ENCODE measurements at regions not wholly inside any gene's neighbourhood (a gene's known extent, or its start where the extent isn't known, plus 50 kb on each side); places are given as distances from the start of the nearest gene placed in this dataset.

DNA sequence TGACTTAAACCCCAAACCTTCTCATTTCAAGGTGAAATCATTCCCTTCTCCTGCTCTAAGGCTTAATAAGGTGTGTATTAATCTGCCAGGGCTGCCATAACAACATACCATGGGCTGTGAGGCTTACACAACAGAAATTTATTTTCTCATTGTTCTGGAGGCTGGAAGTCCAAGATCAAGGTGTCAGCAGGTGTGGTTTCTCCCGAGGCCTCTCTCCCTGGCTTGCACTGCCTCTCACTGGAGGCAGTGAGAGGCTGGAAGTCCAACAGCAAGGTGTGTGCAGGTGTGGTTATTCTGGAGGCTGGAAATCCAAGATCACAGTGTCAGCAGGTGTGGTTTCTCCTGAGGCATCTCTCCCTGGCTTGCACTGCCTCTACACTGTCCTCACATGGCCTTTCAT is 280.3 kb upstream of the TUT7 start:
- Mint-ChIP-seq H3K4me3 (no peak overlapping the region), H3K27ac (no peak overlapping the region), H3K27me3 (peaks cover 39 to 49% of the 10 kb centered on the region in 2 donors), H3K9me3 (no peaks in the 10 kb centered on the region), H3K36me3 (no peaks in the 10 kb centered on the region), H3K4me1 (no peaks in the 10 kb centered on the region)
- ATAC-seq (replicated peaks in 1 of 4) = no peak
- Histone ChIP-seq H3K27ac (ENCODE audit: low read length) (no peak overlapping the region), H3K36me3 (ENCODE audit: control insufficient read depth in 2 of 2, extremely low read depth in 1 of 2, insufficient read depth in 1 of 2, low read length in 1 of 2) (no peaks in the 10 kb centered on the region), H3K4me1 (ENCODE audit: control insufficient read depth in 1 of 2, extremely low read depth in 1 of 2, insufficient read depth in 2 of 2, low read length in 2 of 2) (no peaks in the 10 kb centered on the region), H3K27me3 (replicated peaks in 1 of 2; ENCODE audit: control insufficient read depth in 2 of 2, extremely low read depth in 1 of 2, insufficient read depth in 2 of 2, low read length in 1 of 2) (peaks cover 0 to 17% of the 10 kb centered on the region in 2 experiments), H3K9me3 (no peaks in the 10 kb centered on the region), H3K4me3 (ENCODE audit: control insufficient read depth in 1 of 2, extremely low read depth in 1 of 2, low read length in 1 of 2) (no peak overlapping the region)
- 71% methylated on average over 1 of the region's 1 CpG for WGBS (ENCODE audit: insufficient coverage)
- POLR2A ChIA-PET = no interaction called here
- no peak for DNase-seq
- CTCF ChIA-PET = no interaction called here

DNA sequence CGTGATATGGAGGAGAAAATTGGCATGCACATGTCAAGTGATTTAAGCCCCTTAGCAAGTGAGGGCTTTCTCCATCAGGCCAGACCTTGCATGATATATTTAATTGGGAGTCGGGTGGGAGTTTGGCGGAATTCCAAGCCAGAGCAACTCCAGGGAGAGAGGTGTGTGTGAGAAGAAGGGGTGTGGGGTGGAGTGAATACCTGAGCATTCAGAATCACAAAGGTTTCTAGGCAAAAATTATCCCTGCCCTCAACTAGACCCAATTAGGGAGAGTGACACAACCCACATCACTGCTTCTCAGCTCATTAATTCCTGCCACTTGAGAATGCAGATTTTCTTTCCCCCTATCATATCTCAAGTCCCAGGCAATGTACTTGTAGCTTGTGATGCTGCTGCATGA is 279.7 kb upstream of the TUT7 start:
- Mint-ChIP-seq H3K4me3 (no peak overlapping the region), H3K9me3 (no peaks in the 10 kb centered on the region), H3K27me3 (peaks cover 39 to 49% of the 10 kb centered on the region in 2 donors), H3K27ac (no peak overlapping the region), H3K4me1 (no peaks in the 10 kb centered on the region), H3K36me3 (no peaks in the 10 kb centered on the region)
- Histone ChIP-seq H3K4me1 (ENCODE audit: control insufficient read depth in 1 of 2, extremely low read depth in 1 of 2, insufficient read depth in 2 of 2, low read length in 2 of 2) (no peaks in the 10 kb centered on the region), H3K4me3 (ENCODE audit: control insufficient read depth in 1 of 2, extremely low read depth in 1 of 2, low read length in 1 of 2) (no peak overlapping the region), H3K36me3 (ENCODE audit: control insufficient read depth in 2 of 2, extremely low read depth in 1 of 2, insufficient read depth in 1 of 2, low read length in 1 of 2) (no peaks in the 10 kb centered on the region), H3K27me3 (replicated peaks in 1 of 2; ENCODE audit: control insufficient read depth in 2 of 2, extremely low read depth in 1 of 2, insufficient read depth in 2 of 2, low read length in 1 of 2) (peaks cover 0 to 17% of the 10 kb centered on the region in 2 experiments), H3K27ac (ENCODE audit: low read length) (no peak overlapping the region), H3K9me3 (no peaks in the 10 kb centered on the region)
- DNase-seq (no peak), ATAC-seq (replicated peaks in 1 of 4) (no peak)
- no CpG with 5 or more reads among the region's 3 CpGs for WGBS (ENCODE audit: insufficient coverage)
- ChIA-PET CTCF (no interaction called here), POLR2A (no interaction called here)

DNA sequence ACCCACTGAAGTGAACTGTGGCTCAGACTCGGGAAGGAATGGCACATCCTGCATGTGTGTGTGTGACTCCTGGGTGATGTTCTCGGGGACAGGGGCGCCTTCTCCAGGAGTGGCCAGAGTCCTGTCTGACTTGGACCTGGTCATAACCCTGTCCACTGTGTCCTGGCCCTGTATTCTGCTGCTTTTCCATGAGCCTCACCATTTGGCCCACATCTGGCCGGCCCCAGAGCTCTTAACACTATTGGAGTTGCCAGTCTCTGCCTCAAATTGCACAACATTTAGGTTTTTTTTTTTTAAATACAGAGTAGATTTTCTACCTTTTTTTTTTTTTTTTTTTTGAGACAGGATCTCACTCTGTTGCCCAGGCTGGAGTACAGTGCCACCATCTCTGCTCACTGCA is 278.3 kb upstream of the TUT7 start:
- WGBS (ENCODE audit: insufficient coverage) = 73% methylated on average over 2 of the region's 4 CpGs
- no peak overlapping the region for H3K4me3 Mint-ChIP-seq
- Histone ChIP-seq H3K4me3 (ENCODE audit: control insufficient read depth in 1 of 2, extremely low read depth in 1 of 2, low read length in 1 of 2) (no peak overlapping the region), H3K4me1 (ENCODE audit: control insufficient read depth in 1 of 2, extremely low read depth in 1 of 2, insufficient read depth in 2 of 2, low read length in 2 of 2) (no peaks in the 10 kb centered on the region), H3K27me3 (replicated peaks in 1 of 2; ENCODE audit: control insufficient read depth in 2 of 2, extremely low read depth in 1 of 2, insufficient read depth in 2 of 2, low read length in 1 of 2) (peaks cover 0 to 15% of the 10 kb centered on the region in 2 experiments), H3K9me3 (no peaks in the 10 kb centered on the region), H3K27ac (ENCODE audit: low read length) (no peak overlapping the region), H3K36me3 (ENCODE audit: control insufficient read depth in 2 of 2, extremely low read depth in 1 of 2, insufficient read depth in 1 of 2, low read length in 1 of 2) (no peaks in the 10 kb centered on the region)
- ChIA-PET CTCF (interaction anchor here in 1 of 2 donors (0.7 kb wide), 1 partner anchor 162 kb away, joined by 9 read pairs; no protein-coding TSS in a partner anchor), POLR2A (no interaction called here)
- no peaks in the 10 kb centered on the region for H3K36me3 Mint-ChIP-seq
- no peaks in the 10 kb centered on the region for H3K4me1 Mint-ChIP-seq
- DNase-seq (no peak), ATAC-seq (replicated peaks in 1 of 4) (no peak)
- no peak overlapping the region for H3K27ac Mint-ChIP-seq
- no peaks in the 10 kb centered on the region for H3K9me3 Mint-ChIP-seq
- peaks cover 38 to 44% of the 10 kb centered on the region in 2 donors for H3K27me3 Mint-ChIP-seq

DNA sequence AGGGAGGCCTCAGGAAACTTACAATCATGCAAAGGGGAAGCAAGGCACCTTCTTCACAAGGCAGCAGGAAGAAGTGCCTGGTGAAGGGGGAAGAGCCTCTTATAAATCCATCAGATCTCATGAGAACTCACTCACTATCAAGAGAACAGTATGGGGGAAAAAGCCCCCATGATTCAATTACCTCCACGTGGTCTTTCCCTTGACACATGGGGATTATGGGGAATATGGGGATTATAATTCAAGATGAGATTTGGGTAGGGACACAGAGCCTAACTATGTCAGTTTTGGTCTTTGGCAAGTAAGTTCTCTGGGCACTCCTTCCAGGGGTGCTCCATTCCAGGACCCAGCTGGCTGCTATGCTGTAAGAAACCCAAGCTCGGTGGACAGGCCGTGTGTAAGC is 275.3 kb upstream of the TUT7 start:
- DNase-seq (no peak), ATAC-seq (replicated peaks in 1 of 4) (no peak)
- Mint-ChIP-seq H3K27me3 (peaks cover 17 to 21% of the 10 kb centered on the region in 2 donors), H3K4me1 (no peaks in the 10 kb centered on the region), H3K4me3 (no peak overlapping the region), H3K27ac (no peak overlapping the region), H3K36me3 (no peaks in the 10 kb centered on the region), H3K9me3 (no peaks in the 10 kb centered on the region)
- peaks cover 0 to 6% of the 10 kb centered on the region in 2 experiments for H3K27me3 ChIP-seq (replicated peaks in 1 of 2; ENCODE audit: control insufficient read depth in 2 of 2, extremely low read depth in 1 of 2, insufficient read depth in 2 of 2, low read length in 1 of 2)
- WGBS (ENCODE audit: insufficient coverage) = 93% methylated on average over 2 of the region's 3 CpGs
- H3K9me3 ChIP-seq = no peaks in the 10 kb centered on the region
- no peaks in the 10 kb centered on the region for H3K36me3 ChIP-seq (ENCODE audit: control insufficient read depth in 2 of 2, extremely low read depth in 1 of 2, insufficient read depth in 1 of 2, low read length in 1 of 2)
- H3K4me3 ChIP-seq (ENCODE audit: control insufficient read depth in 1 of 2, extremely low read depth in 1 of 2, low read length in 1 of 2) = no peak overlapping the region
- no peaks in the 10 kb centered on the region for H3K4me1 ChIP-seq (ENCODE audit: control insufficient read depth in 1 of 2, extremely low read depth in 1 of 2, insufficient read depth in 2 of 2, low read length in 2 of 2)
- POLR2A ChIA-PET = no interaction called here
- CTCF ChIA-PET = no interaction called here
- no peak overlapping the region for H3K27ac ChIP-seq (ENCODE audit: low read length)

DNA sequence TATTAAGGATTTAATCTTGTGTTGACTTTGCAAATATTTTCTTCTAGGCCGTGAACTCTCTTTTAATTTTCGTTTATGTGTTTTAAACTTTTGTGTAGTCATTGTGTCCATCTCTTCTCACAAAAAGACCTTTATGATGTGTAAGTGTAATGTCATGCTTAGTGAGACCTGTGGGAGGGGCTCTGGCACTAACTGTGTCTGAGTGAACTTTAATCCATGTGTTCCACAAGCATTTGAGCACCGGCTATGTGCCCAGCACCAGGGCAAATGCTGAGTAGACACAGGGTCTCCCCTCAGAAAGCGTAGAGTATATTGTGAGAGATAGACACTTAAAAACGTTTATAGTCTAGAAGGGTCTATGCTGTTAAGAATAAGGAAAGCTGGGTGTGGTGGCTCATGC is 272.6 kb upstream of the TUT7 start:
- Mint-ChIP-seq H3K36me3 (no peaks in the 10 kb centered on the region), H3K4me1 (no peaks in the 10 kb centered on the region), H3K27me3 (peaks cover 2 to 3% of the 10 kb centered on the region in 2 donors), H3K27ac (no peak overlapping the region), H3K4me3 (no peak overlapping the region), H3K9me3 (no peaks in the 10 kb centered on the region)
- H3K4me1 ChIP-seq (ENCODE audit: control insufficient read depth in 1 of 2, extremely low read depth in 1 of 2, insufficient read depth in 2 of 2, low read length in 2 of 2) = no peaks in the 10 kb centered on the region
- POLR2A ChIA-PET = no interaction called here
- CTCF ChIA-PET = interaction anchor here in 1 of 2 donors (0.7 kb wide), 1 partner anchor 15 kb away, joined by 3 read pairs; no protein-coding TSS in a partner anchor
- H3K36me3 ChIP-seq (ENCODE audit: control insufficient read depth in 2 of 2, extremely low read depth in 1 of 2, insufficient read depth in 1 of 2, low read length in 1 of 2) = no peaks in the 10 kb centered on the region
- no peak overlapping the region for H3K4me3 ChIP-seq (ENCODE audit: control insufficient read depth in 1 of 2, extremely low read depth in 1 of 2, low read length in 1 of 2)
- DNase-seq = no peak
- no peak overlapping the region for H3K27ac ChIP-seq (ENCODE audit: low read length)
- ATAC-seq (replicated peaks in 1 of 4) = no peak
- no peaks in the 10 kb centered on the region for H3K9me3 ChIP-seq
- WGBS (ENCODE audit: insufficient coverage) = 72% methylated on average over 3 of the region's 5 CpGs
- H3K27me3 ChIP-seq (replicated peaks in 1 of 2; ENCODE audit: control insufficient read depth in 2 of 2, extremely low read depth in 1 of 2, insufficient read depth in 2 of 2, low read length in 1 of 2) = peaks cover 0 to 6% of the 10 kb centered on the region in 2 experiments

DNA sequence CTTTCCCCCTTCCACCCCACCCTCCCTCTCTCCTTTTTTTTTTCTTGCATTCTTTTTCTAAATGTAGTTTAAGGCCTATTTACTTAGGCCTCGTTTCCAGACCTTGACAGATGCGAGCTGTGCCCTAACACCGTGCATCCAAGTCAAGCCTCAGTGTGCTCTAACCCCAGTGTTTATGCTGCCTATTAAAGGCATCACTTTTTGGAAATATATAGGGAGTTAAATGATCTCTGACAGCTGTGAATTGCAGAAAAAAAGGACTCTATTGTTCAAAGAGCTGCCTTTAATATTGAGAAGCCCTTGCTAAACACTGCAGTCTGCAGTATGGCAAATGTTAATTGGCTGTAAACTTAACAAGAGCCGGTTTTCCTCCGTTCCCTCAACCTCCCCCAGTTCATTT is 270.4 kb upstream of the TUT7 start:
- no peaks in the 10 kb centered on the region for H3K4me1 ChIP-seq (ENCODE audit: control insufficient read depth in 1 of 2, extremely low read depth in 1 of 2, insufficient read depth in 2 of 2, low read length in 2 of 2)
- Mint-ChIP-seq H3K36me3 (no peaks in the 10 kb centered on the region), H3K4me3 (no peak overlapping the region), H3K4me1 (no peaks in the 10 kb centered on the region), H3K27me3 (no peaks in the 10 kb centered on the region), H3K27ac (no peak overlapping the region), H3K9me3 (no peaks in the 10 kb centered on the region)
- no peak overlapping the region for H3K4me3 ChIP-seq (ENCODE audit: control insufficient read depth in 1 of 2, extremely low read depth in 1 of 2, low read length in 1 of 2)
- ChIA-PET POLR2A (no interaction called here), CTCF (no interaction called here)
- no peaks in the 10 kb centered on the region for H3K9me3 ChIP-seq
- no peaks in the 10 kb centered on the region for H3K36me3 ChIP-seq (ENCODE audit: control insufficient read depth in 2 of 2, extremely low read depth in 1 of 2, insufficient read depth in 1 of 2, low read length in 1 of 2)
- no CpG with 5 or more reads among the region's 5 CpGs for WGBS (ENCODE audit: insufficient coverage)
- no peak for DNase-seq
- no peak for ATAC-seq (replicated peaks in 1 of 4)
- H3K27ac ChIP-seq (ENCODE audit: low read length) = no peak overlapping the region
- H3K27me3 ChIP-seq (replicated peaks in 1 of 2; ENCODE audit: control insufficient read depth in 2 of 2, extremely low read depth in 1 of 2, insufficient read depth in 2 of 2, low read length in 1 of 2) = peaks cover 0 to 3% of the 10 kb centered on the region in 2 experiments
